GM19023 (cell line): ENCODE measurements at regions not wholly inside any gene's neighbourhood (a gene's known extent, or its start where the extent isn't known, plus 50 kb on each side); places are given as distances from the start of the nearest gene placed in this dataset.

ENCODE experiments used
- ATAC-seq: cut with Tn5 transposase; IDR thresholded peaks from one replicate; pipeline ENCODE4 v1.9.1; 2021; ENCODE audit warnings: mild to moderate bottlenecking, moderate library complexity; ENCODE audit not compliant: unreplicated experiment

GRCh38 chrX:10744007-10744406 is 123.6 kb upstream of the MID1 start:
- no peak for ATAC-seq

- ATAC-seq = no peak
These were observed 127.6 kb upstream of the MID1 start for GRCh38 chrX:10747975-10748374.

GRCh38 chrX:10749113-10749512 is 128.7 kb upstream of the MID1 start:
- ATAC-seq = no peak

GRCh38 chrX:10750581-10750980 is 130.2 kb upstream of the MID1 start:
- no peak for ATAC-seq

- no peak for ATAC-seq
These were observed 132.7 kb upstream of the MID1 start for GRCh38 chrX:10753116-10753515.

DNA sequence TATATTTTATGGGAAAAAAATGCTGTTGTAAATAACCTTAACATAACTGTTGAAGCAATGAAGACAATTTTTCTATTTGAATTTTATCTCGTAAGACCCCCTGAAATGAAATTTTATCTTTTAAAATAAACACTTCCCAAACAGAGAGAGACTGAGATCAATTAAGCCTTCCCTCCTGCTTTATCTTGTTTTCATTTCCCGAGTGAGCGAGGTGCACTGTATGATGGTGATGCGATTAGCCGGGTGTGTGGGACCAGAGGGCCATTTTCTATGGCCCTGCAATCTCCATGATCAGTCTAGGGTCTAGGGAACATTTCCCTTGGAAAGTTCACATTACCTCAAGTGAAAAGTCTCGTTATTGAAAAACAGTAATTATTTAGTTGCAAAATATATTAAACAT is 134.1 kb upstream of the MID1 start:
- ATAC-seq = no peak

DNA sequence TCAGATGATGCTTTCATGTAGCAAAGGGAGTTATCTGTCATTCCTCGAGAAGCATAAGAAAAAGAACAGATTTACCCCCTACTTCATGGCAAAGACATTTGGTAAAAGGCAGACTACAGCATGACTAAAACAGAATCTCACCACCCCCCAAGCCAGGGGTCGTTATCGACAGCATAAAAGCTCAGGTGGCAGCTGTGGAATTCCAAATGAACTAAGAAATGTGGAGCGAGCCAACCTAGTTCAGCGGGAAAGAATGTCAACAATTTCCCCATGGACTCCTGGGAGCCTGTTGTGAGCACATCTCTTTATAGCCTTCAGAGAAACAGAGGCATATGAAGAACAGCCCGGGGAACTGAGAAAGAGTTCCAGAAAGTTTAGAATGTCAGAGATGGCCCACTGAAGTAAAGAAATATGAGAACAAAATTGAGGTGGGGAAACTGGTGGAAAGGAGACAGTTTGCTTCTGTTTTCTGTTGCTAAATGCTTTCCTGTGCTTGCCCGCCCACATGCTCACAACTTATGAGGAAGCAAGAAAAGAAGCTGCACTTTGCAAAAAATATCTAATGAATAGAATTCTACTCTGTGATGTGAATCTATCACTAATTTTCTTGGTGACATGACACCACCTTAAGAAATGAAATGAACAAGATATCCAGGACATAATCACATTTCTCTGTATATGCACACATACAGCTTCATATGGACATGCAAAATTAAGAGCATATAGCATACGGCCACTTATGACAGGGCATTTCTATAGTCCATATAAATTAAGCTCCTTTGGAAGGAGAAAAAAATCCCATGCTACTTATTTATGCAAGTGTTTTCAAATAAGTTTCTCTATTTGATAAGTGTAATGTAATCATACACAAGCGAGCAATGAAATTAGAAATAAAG is 135.3 kb upstream of the MID1 start:
- no peak for ATAC-seq

- no peak for ATAC-seq
These were observed 136.1 kb upstream of the MID1 start for GRCh38 chrX:10756441-10756840.

DNA sequence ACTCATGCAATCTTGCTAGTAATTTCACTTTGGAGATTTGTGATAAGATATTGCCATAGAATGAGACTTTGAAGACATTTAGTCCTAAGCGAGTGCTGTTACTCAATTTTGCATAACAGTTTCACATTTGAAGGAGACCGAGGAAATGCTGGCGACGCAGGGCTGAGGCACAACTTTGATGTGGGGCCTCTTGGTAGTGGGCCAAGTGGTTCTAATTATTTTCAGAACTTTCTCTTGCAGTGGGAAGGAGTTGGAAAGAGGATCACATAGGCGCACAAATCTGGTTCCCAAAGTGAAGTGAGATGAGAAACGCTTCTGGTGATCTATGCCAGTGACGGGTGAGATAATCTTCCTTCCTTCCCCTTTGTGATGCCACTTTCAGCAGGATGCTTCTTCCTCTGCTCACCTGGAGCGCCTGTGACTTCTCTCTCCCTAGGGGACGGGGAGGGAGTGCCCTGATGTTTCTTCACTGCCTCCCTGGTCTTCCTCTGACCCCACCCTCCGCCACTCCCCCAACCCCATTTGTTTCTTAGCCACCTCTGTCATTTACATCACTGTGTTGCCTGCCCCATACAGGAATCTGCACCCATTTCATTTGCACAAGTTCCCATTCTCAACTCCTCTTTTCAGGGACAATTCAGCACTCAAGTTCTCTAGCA is 138.9 kb upstream of the MID1 start:
- ATAC-seq = no peak

DNA sequence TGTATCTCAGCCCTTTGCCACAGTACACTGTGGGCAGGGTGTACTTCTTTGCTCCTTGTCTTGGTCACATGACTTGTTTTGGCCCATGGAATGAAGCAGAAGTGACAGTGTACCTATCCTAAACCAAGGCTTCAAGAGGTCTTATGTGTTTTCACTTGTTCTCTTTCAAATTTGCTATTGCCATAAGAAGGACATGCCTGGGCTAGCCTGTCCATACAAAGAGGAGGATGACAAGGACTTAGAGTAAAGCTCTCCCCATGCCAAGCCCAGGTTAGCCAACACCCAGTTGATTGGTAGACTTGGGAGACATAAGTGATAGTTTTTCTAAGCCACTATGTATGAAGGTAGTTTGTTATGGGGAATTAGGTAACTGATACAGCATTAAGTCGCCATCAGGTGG is 141.1 kb upstream of the MID1 start:
- ATAC-seq = no peak

GRCh38 chrX:10769195-10769594 is 148.8 kb upstream of the MID1 start:
- no peak for ATAC-seq

DNA sequence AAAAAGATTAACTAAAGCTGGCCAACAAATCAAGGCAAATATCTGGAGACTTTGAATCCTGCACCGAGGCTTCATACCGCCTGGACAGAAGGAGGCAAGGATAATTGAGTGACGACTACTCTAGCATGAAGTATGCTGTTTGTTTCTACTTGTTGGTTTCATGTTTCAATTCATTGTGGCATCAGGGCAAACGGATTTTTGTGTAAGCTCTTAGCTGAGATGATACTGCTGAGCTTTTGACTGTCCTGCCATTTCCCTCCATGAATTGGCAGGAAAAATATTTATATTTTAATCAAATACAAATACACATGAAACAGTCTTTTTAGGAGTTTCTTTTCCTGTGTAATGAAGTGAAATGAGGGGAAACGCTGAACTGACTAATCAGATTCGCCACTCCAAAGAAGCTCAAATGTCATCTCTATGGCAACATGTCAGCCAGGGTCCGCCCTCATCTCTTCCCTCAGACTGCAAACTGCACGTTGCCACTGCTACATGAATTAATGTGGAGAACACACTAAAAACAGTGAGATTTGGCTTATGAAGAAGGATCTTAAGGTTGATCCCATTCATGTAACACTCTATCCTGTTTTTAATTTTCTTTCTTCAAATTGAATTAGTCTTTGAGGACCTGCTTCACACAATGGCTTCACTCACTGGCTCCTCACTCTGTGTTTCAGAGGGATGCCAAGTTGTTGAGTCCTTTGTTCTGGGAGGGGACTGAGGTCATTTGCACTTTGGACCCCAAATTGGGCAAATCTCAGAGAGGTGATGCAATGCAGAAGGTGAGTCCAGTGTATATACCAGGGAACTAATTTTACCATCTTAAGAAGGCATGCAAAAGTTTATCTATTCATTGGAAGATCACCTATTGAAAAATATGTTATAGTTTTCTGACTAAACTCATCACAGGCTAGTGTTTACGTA is 149.6 kb upstream of the MID1 start:
- ATAC-seq = no peak

DNA sequence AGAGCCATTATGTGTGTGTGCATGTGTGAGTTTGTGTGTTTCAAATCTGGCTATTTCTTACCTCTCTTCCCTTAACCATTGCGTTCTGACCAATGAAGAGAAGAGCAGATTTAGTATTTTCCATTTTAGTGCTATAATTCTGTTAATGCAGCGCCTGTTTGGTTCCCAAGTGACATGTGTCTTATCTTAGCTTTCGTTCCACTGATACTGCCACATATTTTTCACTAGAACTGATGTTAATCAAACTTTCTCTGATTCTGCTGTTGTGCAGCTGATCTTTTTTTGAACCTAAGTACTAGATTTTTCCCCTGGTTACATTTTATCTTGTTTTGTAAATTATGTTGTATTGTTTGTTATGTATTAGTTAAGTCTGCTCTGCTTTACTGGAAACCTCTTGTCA is 152.9 kb upstream of the MID1 start:
- no peak for ATAC-seq

DNA sequence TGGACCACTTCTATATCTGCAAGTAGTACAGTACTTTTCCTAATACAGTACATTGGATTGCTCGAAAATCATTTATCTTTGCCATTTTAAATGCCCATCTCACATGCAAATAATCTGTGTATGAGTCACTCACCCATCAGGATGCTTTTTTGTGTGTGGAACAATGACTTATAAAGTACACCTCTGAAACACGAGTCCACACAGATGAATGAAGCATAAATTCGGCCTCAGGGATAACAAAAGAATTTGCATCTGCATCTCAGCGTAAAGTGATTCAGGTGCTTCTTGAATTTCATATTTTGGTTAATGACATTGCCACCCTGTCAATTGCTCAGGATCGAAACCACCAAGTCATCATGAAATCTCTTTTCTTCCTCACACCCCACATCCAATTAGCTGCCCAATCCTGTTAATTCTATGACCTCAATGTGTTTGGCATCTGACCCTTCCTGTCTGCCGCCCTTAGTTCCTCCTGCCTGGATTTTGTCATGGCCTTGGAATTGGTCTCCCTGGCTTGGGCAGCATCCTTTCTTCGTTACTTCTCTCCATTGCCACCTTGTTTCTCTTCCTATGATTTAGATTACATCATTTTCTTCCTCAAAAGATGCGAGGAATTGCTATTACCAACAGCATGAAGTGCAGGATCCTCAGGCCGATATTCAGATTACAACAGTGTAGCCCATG is 161.6 kb upstream of the MID1 start:
- no peak for ATAC-seq

- ATAC-seq = no peak
These were observed 163.1 kb upstream of the MID1 start for GRCh38 chrX:10783451-10783995.

- no peak for ATAC-seq
These were observed 166.9 kb upstream of the MID1 start for GRCh38 chrX:10787264-10787663.

DNA sequence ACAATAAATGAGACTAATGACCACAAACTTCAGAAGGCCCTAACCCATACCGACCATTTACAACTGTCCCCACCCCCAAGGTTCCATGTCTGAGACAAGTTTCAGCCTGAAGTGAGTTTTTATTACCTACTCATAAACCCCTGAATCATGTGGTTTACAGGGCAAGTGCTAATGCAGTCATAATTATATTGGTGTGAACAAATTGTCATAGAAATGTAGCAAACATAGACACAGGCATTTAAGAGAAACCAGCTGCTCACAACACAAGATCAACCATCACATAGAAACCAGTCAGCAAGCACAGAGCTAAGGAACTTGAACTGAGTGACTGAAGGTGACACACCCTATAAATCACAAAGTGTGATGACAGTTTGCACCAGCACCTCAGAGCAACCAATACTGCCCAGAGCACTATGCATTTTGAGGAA is 173.8 kb upstream of the MID1 start:
- no peak for ATAC-seq

DNA sequence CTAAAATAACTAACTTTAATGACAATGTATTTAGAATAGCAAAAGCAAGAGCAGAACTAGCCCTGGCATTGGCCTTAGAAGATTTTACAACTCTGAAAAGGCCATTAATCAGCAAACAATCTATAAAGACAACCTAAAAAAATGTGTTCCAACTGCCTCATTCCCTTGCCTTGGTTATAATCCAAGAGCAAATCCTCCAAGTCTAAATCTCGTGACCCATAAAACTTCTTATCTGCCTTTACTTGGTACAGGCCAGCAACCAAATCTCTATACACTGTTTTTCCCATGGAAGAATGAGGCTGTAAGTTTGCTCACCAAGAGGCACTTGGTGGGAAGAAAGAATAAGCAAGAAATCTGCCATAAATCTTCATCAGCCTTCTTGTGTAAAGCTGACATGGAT is 175.3 kb upstream of the MID1 start:
- no peak for ATAC-seq

- ATAC-seq = no peak
These were observed 177.1 kb upstream of the MID1 start for GRCh38 chrX:10797466-10797865.

GRCh38 chrX:10798041-10798440 is 177.7 kb upstream of the MID1 start:
- ATAC-seq = no peak
